Hepatocyte (in vitro differentiated cells): ENCODE measurements at regions not wholly inside any gene's neighbourhood (a gene's known extent, or its start where the extent isn't known, plus 50 kb on each side); places are given as distances from the start of the nearest gene placed in this dataset.

ENCODE experiments used
- CTCF ChIP-seq: fragments of 200-600 bp; sonication (generic); IDR thresholded peaks from 2 replicates; pipeline ENCODE4 v1.5.1; 2016; ENCODE audit warnings: antibody characterized with exemption, mild to moderate bottlenecking; ENCODE audit not compliant: poor library complexity
- EZH2 ChIP-seq: fragments of 200-600 bp; sonication (generic); IDR thresholded peaks from 2 replicates; pipeline ENCODE4 v1.6.1; 2016; ENCODE audit warnings: antibody characterized with exemption, mild to moderate bottlenecking, borderline replicate concordance
- EZH2phosphoT487 ChIP-seq: fragments of 200-600 bp; sonication (generic); IDR thresholded peaks from one replicate; pipeline ENCODE4 v1.6.1; 2018; ENCODE audit warnings: antibody characterized with exemption, mild to moderate bottlenecking, low read depth, moderate library complexity; ENCODE audit not compliant: unreplicated experiment, severe bottlenecking

GRCh38 chr10:130555411-130555750 is 419.2 kb downstream of the GLRX3 start:
- no peak for TF ChIP-seq CTCF
- no peak for TF ChIP-seq EZH2
- TF ChIP-seq EZH2phosphoT487: no peak
